Pancreas (tissue), 10 donors: ENCODE measurements at regions not wholly inside any gene's neighbourhood (a gene's known extent, or its start where the extent isn't known, plus 50 kb on each side); places are given as distances from the start of the nearest gene placed in this dataset.

Experiments used
- ATAC-seq, 4 donors: fragments of 200-7000 bp; cut with Tn5 transposase; one replicate each; pipeline versions ENCODE4 v1.8.0 to v1.9.1; 2020; ENCODE audit warnings: mild to moderate bottlenecking in 4 of 4, moderate library complexity in 4 of 4
- DNase-seq, 6 donors: peaks; one replicate each; pipeline ENCODE4 v3.0.0-alpha.2; 2020
- FAIRE-seq: peaks from 2 replicates; lab custom pipeline; 2012; peaks lifted over from hg19 to GRCh38; lab: Jason Lieb, UNC
- H3K27ac ChIP-seq, 4 donors: fragments of 200-600 bp; sonication (generic); 1 replicate in 3 of 4; 2 replicates in 1 of 4; pipeline versions ENCODE4 v1.5.0 to v1.8.0; 2020
- H3K27me3 ChIP-seq, 4 donors: fragments of 200-600 bp; one replicate each; pipeline ENCODE4 v1.8.0; 2021
- H3K36me3 ChIP-seq, 3 donors: fragments of 200-600 bp; sonication (generic) in 1 of 3; one replicate each; pipeline versions ENCODE4 v1.5.0 to v1.8.0; 2020 to 2021
- H3K4me1 ChIP-seq, 3 donors: fragments of 200-600 bp; one replicate each; pipeline ENCODE4 v1.8.0; 2021
- H3K4me3 ChIP-seq, 4 donors: fragments of 200-600 bp; sonication (generic) in 2 of 4; one replicate each; pipeline versions ENCODE4 v1.5.0 to v1.8.0; 2020 to 2021
- H3K9me3 ChIP-seq, 4 donors: fragments of 200-600 bp; one replicate each; pipeline ENCODE4 v1.8.0; 2021
- CTCF ChIP-seq, 4 donors: fragments of 200-600 bp; sonication (generic) in 3 of 4; IDR thresholded peaks; one replicate each; pipeline versions ENCODE4 v1.5.0 to v1.8.0; 2021; ENCODE audit warnings: antibody characterized with exemption in 4 of 4
- WGBS, 2 donors: extraction: QIAGEN DNeasy Blood & Tissue Kit; methylation state at CpG; one replicate each; pipeline ENCODE4 v1.1.7; 2013; 5-methylcytosine and 5-hydroxymethylcytosine counted together
- intact Hi-C, 3 donors: fragments of 100-400 bp; cut with DNase I; formaldehyde crosslinking; loops; one replicate each; pipeline versions ENCODE4 v1.11.1 to v1.14.2; 2022
- donor health status: healthy with polysubstance abuse.
- donor health status: DM: no; HTN: no; CAD: no; lungs with moderate emphysema.
- donor health status: DM: no; HTN: no; CAD: no.
- donor health status: control.
- donor health status: control.
- donor health status: Bipolar disorder and iron deficiency.
- donor health status: DM: yes; HTN: yes; CAD: no.
- donor health status: DM: no; HTN: no; CAD: no.
- donor health status: DM: no; HTN: no; CAD: no.
- donor health status: DM: yes; HTN: yes; CAD: no.

GRCh38 chr18:41462946-41463345 lies 492.1 kb upstream of the PIK3C3 start:
- no peaks in the 10 kb centered on the region for H3K36me3 ChIP-seq
- H3K4me3 ChIP-seq: no peak overlapping the region
- FAIRE-seq (no peak), DNase-seq (no peak), ATAC-seq (no peak)
- intact Hi-C loops: no loop called here
- H3K27ac ChIP-seq: no peak overlapping the region
- no peaks in the 10 kb centered on the region for H3K9me3 ChIP-seq
- H3K27me3 ChIP-seq: no peaks in the 10 kb centered on the region
- WGBS, 2 donors: 7 to 19% methylated on average over 1 of the region's 1 CpG
- no peaks in the 10 kb centered on the region for H3K4me1 ChIP-seq
- TF ChIP-seq CTCF (IDR thresholded peaks at IDR 0.05): no peak

GRCh38 chr18:41461114-41461513 lies 493.9 kb upstream of the PIK3C3 start:
- no peaks in the 10 kb centered on the region for H3K9me3 ChIP-seq
- 12% methylated on average over 2 of the region's 2 CpGs for WGBS, 2 donors
- intact Hi-C loops: no loop called here
- H3K4me3 ChIP-seq: no peak overlapping the region
- TF ChIP-seq CTCF (IDR thresholded peaks at IDR 0.05): no peak
- H3K4me1 ChIP-seq: no peaks in the 10 kb centered on the region
- H3K27ac ChIP-seq: no peak overlapping the region
- FAIRE-seq: no peak
- H3K36me3 ChIP-seq: no peaks in the 10 kb centered on the region
- H3K27me3 ChIP-seq: no peaks in the 10 kb centered on the region
- no peak for DNase-seq
- no peak for ATAC-seq

GRCh38 chr18:41459656-41460055 lies 495.4 kb upstream of the PIK3C3 start:
- TF ChIP-seq CTCF (IDR thresholded peaks at IDR 0.05): no peak
- Histone ChIP-seq H3K4me3 (no peak overlapping the region), H3K36me3 (no peaks in the 10 kb centered on the region), H3K9me3 (no peaks in the 10 kb centered on the region), H3K4me1 (no peaks in the 10 kb centered on the region), H3K27ac (no peak overlapping the region), H3K27me3 (no peaks in the 10 kb centered on the region)
- DNase-seq (no peak), FAIRE-seq (no peak), ATAC-seq (no peak)
- WGBS, 2 donors: 60 to 69% methylated on average over 2 of the region's 2 CpGs
- intact Hi-C loops: no loop called here

- WGBS, 2 donors: 43 to 68% methylated on average over 3 of the region's 3 CpGs
- no peak for FAIRE-seq
- no peak for TF ChIP-seq CTCF (IDR thresholded peaks at IDR 0.05)
These were observed 496.7 kb upstream of the PIK3C3 start for GRCh38 chr18:41458376-41458775.

GRCh38 chr18:41457765-41458326 lies 497.2 kb upstream of the PIK3C3 start:
- Histone ChIP-seq H3K27ac (no peak overlapping the region), H3K36me3 (no peaks in the 10 kb centered on the region), H3K9me3 (no peaks in the 10 kb centered on the region), H3K4me1 (no peaks in the 10 kb centered on the region), H3K4me3 (no peak overlapping the region), H3K27me3 (no peaks in the 10 kb centered on the region)
- no peak for FAIRE-seq
- DNase-seq: no peak
- 42 to 50% methylated on average over 13 of the region's 13 CpGs for WGBS, 2 donors
- no peak for ATAC-seq
- intact Hi-C loops: no loop called here
- TF ChIP-seq CTCF (IDR thresholded peaks at IDR 0.05): no peak

More at GRCh38 chr18:41458376-41458775, 496.7 kb upstream of the PIK3C3 start:
- ATAC-seq (no peak), DNase-seq (no peak)
- Histone ChIP-seq H3K36me3 (no peaks in the 10 kb centered on the region), H3K9me3 (no peaks in the 10 kb centered on the region), H3K27ac (no peak overlapping the region), H3K4me1 (no peaks in the 10 kb centered on the region), H3K4me3 (no peak overlapping the region), H3K27me3 (no peaks in the 10 kb centered on the region)
- intact Hi-C loops: no loop called here
